Hepatocyte (in vitro differentiated cells): ENCODE measurements at regions not wholly inside any gene's neighbourhood (a gene's known extent, or its start where the extent isn't known, plus 50 kb on each side); places are given as distances from the start of the nearest gene placed in this dataset.
"Not testable (repeated sequence)": the region's sequence is repeated elsewhere in the genome, so short reads cannot be mapped to it uniquely, and the experiment has no call there.

Experiments used
- DNase-seq: peaks from one replicate; pipeline ENCODE4 v3.0.0-alpha.2; 2016; ENCODE audit warnings: low spot score
- H2AFZ ChIP-seq: fragments of 200-600 bp; sonication (generic); 2 replicates; pipeline ENCODE4 v1.6.0; 2016; ENCODE audit warnings: antibody characterized with exemption, mild to moderate bottlenecking
- H3K27ac ChIP-seq: fragments of 200-600 bp; sonication (generic); 2 replicates; pipeline ENCODE4 v1.5.1; 2016; ENCODE audit warnings: mild to moderate bottlenecking
- H3K27me3 ChIP-seq: fragments of 200-600 bp; sonication (generic); 2 replicates; pipeline ENCODE4 v1.6.1; 2016
- H3K36me3 ChIP-seq: fragments of 200-600 bp; sonication (generic); replicated peaks from 2 replicates; pipeline ENCODE4 v1.5.1; 2016; ENCODE audit warnings: low read depth; ENCODE audit not compliant: insufficient read depth
- H3K4me1 ChIP-seq: fragments of 200-600 bp; sonication (generic); 2 replicates; pipeline ENCODE4 v1.5.1; 2016; ENCODE audit warnings: mild to moderate bottlenecking, moderate library complexity; ENCODE audit not compliant: insufficient read depth
- H3K4me2 ChIP-seq: fragments of 200-600 bp; sonication (generic); 2 replicates; pipeline ENCODE4 v1.6.0; 2016
- H3K4me3 ChIP-seq: fragments of 200-600 bp; sonication (generic); 2 replicates; pipeline ENCODE4 v1.5.1; 2016; ENCODE audit warnings: mild to moderate bottlenecking
- H3K79me2 ChIP-seq: fragments of 200-600 bp; sonication (generic); 2 replicates; pipeline ENCODE4 v1.6.0; 2017; ENCODE audit warnings: mild to moderate bottlenecking
- H3K9me2 ChIP-seq: fragments of 200-600 bp; sonication (generic); replicated peaks from 2 replicates; pipeline ENCODE4 v1.6.0; 2017; ENCODE audit warnings: mild to moderate bottlenecking; ENCODE audit not compliant: insufficient read depth
- H3K9me3 ChIP-seq: fragments of 200-600 bp; sonication (generic); 2 replicates; pipeline ENCODE4 v1.5.1; 2016; ENCODE audit warnings: low read depth, mild to moderate bottlenecking
- H4K20me1 ChIP-seq: fragments of 200-600 bp; sonication (generic); 2 replicates; pipeline ENCODE4 v1.6.0; 2016; ENCODE audit warnings: mild to moderate bottlenecking; ENCODE audit not compliant: insufficient read depth, poor library complexity, severe bottlenecking
- EZH2 ChIP-seq: fragments of 200-600 bp; sonication (generic); IDR thresholded peaks from 2 replicates; pipeline ENCODE4 v1.6.1; 2016; ENCODE audit warnings: antibody characterized with exemption, mild to moderate bottlenecking, borderline replicate concordance
- EZH2phosphoT487 ChIP-seq: fragments of 200-600 bp; sonication (generic); IDR thresholded peaks from one replicate; pipeline ENCODE4 v1.6.1; 2018; ENCODE audit warnings: antibody characterized with exemption, mild to moderate bottlenecking, low read depth, moderate library complexity; ENCODE audit not compliant: unreplicated experiment, severe bottlenecking
- WGBS: methylation state at CpG from one replicate; pipeline ENCODE4 v1.1.6; 2016; ENCODE audit warnings: low lambda C conversion rate; ENCODE audit errors: missing lambda C conversion rate; 5-methylcytosine and 5-hydroxymethylcytosine counted together
- TF ChIP-seq, protein P1 (sequence below): fragments of 200-600 bp; sonication (generic); IDR thresholded peaks from 2 replicates; pipeline ENCODE4 v1.5.1; 2016; ENCODE audit warnings: antibody characterized with exemption, mild to moderate bottlenecking; ENCODE audit not compliant: poor library complexity

DNA sequence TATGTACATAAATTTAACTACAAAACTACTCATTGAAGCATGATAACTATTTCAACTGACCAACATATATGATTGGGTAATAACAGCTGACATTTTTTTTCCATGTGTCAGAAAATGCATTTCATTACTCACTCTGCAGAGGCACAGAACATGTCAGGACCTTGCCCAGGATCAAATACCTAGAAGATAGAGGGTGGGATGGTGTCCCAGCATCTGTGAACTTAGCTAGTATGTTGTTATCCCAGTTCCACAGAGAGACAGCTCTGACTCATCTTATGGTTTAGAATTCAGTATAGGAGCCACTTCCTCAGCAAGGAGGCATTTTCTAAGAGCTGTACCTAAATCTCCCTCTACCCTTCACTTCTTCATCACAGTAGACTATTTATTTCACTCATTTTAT is 1198.6 kb upstream of the ACO1 start:
- Histone ChIP-seq H3K4me1 (no peaks in the 10 kb centered on the region), H3K27ac (no peak overlapping the region), H3K9me3 (no peaks in the 10 kb centered on the region), H2AFZ (no peak overlapping the region), H3K9me2 (no peaks in the 10 kb centered on the region), H3K79me2 (no peaks in the 10 kb centered on the region), H3K4me3 (no peak overlapping the region), H3K27me3 (no peaks in the 10 kb centered on the region), H4K20me1 (no peaks in the 10 kb centered on the region), H3K36me3 (no peaks in the 10 kb centered on the region), H3K4me2 (no peak overlapping the region)
- DNase-seq = no peak
- TF ChIP-seq EZH2phosphoT487 = no peak
- TF ChIP-seq, protein P1, sequence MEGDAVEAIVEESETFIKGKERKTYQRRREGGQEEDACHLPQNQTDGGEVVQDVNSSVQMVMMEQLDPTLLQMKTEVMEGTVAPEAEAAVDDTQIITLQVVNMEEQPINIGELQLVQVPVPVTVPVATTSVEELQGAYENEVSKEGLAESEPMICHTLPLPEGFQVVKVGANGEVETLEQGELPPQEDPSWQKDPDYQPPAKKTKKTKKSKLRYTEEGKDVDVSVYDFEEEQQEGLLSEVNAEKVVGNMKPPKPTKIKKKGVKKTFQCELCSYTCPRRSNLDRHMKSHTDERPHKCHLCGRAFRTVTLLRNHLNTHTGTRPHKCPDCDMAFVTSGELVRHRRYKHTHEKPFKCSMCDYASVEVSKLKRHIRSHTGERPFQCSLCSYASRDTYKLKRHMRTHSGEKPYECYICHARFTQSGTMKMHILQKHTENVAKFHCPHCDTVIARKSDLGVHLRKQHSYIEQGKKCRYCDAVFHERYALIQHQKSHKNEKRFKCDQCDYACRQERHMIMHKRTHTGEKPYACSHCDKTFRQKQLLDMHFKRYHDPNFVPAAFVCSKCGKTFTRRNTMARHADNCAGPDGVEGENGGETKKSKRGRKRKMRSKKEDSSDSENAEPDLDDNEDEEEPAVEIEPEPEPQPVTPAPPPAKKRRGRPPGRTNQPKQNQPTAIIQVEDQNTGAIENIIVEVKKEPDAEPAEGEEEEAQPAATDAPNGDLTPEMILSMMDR = no peak

DNA sequence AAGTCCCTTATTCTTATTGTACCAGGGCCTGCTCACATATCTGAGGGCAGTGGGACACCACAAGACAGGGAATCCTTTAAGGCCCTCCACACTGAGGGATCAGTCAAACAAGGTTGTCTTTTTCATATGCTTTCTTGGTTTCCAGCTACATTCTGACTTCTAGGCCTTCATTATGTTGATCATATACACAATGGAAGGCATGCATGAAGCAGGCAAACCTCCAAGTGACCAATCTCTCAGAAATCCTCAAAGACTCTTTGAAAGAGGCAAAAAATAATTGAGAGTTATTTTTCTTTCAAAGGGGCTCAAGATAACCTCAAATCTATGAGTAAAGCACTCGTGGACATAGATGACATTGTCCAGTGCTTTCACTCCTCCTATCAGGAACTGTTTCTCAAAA is 1195.9 kb upstream of the ACO1 start:
- TF ChIP-seq, protein P1 = no peak
- TF ChIP-seq EZH2 (no peak), EZH2phosphoT487 (no peak)
- H3K4me3 ChIP-seq = no peak overlapping the region
- H3K4me2 ChIP-seq = no peak overlapping the region
- no peaks in the 10 kb centered on the region for H3K27me3 ChIP-seq
- no peaks in the 10 kb centered on the region for H3K9me2 ChIP-seq
- no peak overlapping the region for H2AFZ ChIP-seq
- no peaks in the 10 kb centered on the region for H3K9me3 ChIP-seq
- no peak for DNase-seq
- no peak overlapping the region for H3K27ac ChIP-seq
- H3K36me3 ChIP-seq = no peaks in the 10 kb centered on the region
- WGBS = 57% methylated on average over 1 of the region's 1 CpG
- no peaks in the 10 kb centered on the region for H3K79me2 ChIP-seq
- no peaks in the 10 kb centered on the region for H4K20me1 ChIP-seq
- H3K4me1 ChIP-seq = no peaks in the 10 kb centered on the region

DNA sequence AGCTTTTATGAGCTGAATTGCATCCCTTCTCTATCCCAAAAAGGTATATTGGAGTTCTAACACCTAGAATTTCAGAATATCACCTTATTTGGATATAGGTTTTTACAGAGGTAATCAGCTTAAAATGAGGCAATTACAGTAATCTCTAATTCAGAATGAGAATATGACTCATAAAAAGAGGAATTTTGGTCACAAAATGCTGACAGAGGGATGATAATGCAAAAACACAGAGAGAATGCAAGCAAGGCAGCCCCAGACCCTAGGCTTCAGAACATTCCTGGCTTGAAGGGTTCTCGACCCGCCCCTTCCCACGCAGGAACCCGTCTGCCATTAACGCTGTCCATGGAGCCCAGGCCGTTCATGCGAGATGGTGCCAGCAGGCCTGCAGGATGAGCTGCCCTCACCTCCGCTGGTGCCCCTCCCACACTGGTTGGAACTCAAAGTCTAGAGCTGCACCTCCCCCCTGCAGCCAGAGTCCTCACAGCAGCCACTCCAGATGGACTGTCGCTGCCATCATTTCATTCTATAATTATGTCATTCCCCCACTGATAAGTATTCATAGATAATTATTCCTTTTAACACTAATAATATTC is 1173.4 kb upstream of the ACO1 start:
- H3K9me3 ChIP-seq = no peaks in the 10 kb centered on the region
- 86% methylated on average over 9 of the region's 9 CpGs for WGBS
- no peak overlapping the region for H2AFZ ChIP-seq
- no peaks in the 10 kb centered on the region for H4K20me1 ChIP-seq
- H3K4me1 ChIP-seq = no peaks in the 10 kb centered on the region
- no peaks in the 10 kb centered on the region for H3K79me2 ChIP-seq
- no peaks in the 10 kb centered on the region for H3K36me3 ChIP-seq
- H3K27ac ChIP-seq = no peak overlapping the region
- no peaks in the 10 kb centered on the region for H3K9me2 ChIP-seq
- H3K27me3 ChIP-seq = no peaks in the 10 kb centered on the region
- H3K4me3 ChIP-seq = no peak overlapping the region
- no peak for TF ChIP-seq EZH2
- TF ChIP-seq, protein P1 = no peak
- TF ChIP-seq EZH2phosphoT487 = no peak
- DNase-seq = no peak
- no peak overlapping the region for H3K4me2 ChIP-seq

DNA sequence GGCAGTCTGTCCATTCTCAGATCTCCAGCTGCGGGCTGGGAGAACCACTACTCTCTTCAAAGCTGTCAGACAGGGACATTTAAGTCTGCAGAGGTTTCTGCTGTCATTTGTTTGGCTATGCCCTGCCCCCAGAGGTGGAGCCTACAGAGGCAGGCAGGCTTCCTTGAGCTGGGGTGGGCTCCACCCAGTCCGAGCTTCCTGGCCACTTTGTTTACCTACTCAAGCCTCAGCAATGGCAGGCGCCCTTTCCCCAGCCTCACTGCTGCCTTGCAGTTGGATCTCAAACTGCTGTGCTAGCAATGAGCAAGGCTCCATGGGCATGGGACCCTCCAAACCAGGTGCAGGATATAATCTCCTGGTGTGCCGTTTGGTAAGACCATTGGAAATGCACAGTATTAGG is 1154.5 kb upstream of the ACO1 start:
- H3K36me3 ChIP-seq, DNase-seq, H3K4me3 ChIP-seq, H3K27ac ChIP-seq, H4K20me1 ChIP-seq, H3K9me2 ChIP-seq, H2AFZ ChIP-seq, H3K4me2 ChIP-seq, H3K79me2 ChIP-seq, H3K9me3 ChIP-seq, H3K4me1 ChIP-seq, H3K27me3 ChIP-seq: not testable (repeated sequence)
- whole genome bisulfite sequencing = 93% methylated on average over 4 of the region's 4 CpGs
